Stomach (tissue), 4 donors: ENCODE measurements at regions not wholly inside any gene's neighbourhood (a gene's known extent, or its start where the extent isn't known, plus 50 kb on each side); places are given as distances from the start of the nearest gene placed in this dataset.

Source experiments
- CTCF ChIP-seq, 7 experiments: fragments of 450-650 bp in 4 of 7; fragments of 200-600 bp in 3 of 7; sonication (generic) in 3 of 7; IDR thresholded peaks; one replicate each; pipeline ENCODE4 v1.5.1; 2016 to 2019; ENCODE audit warnings: antibody characterized with exemption in 7 of 7, control low read depth in 2 of 7, mild to moderate bottlenecking in 1 of 7
- EP300 ChIP-seq: sonication (generic); formaldehyde crosslinking; IDR thresholded peaks from one replicate; pipeline ENCODE4 v1.6.1; 2017; ENCODE audit warnings: antibody characterized with exemption
- POLR2A ChIP-seq, 4 donors: fragments of 450-650 bp; IDR thresholded peaks; one replicate each; pipeline ENCODE4 v1.6.1; 2016; ENCODE audit warnings: antibody characterized with exemption in 4 of 4, control low read depth in 2 of 4, mild to moderate bottlenecking in 1 of 4, moderate library complexity in 1 of 4

DNA sequence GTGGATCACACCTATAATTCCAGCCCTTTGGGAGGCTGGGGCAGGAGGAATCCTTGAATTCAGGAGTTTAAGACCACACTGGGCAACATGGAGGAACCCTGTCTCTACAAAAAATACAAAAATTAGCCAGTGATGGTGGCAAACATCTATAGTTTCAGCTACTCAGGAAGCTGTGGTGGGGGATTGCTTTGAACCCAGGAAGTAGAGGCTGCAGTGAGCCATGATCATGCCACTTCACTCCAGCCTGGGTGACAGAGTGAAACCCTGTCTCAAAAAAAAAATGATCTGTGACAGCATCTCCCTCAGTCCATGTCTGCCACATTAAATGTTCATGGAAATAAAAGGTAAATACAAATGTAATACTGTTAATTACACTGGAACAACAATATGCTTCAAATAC lies 121.4 kb upstream of the COL5A2 start:
- TF ChIP-seq CTCF (IDR thresholded peaks at IDR 0.05) (no peak), POLR2A (IDR thresholded peaks at IDR 0.05) (no peak), EP300 (no peak)
